GM12891 (cell line): ENCODE measurements at regions not wholly inside any gene's neighbourhood (a gene's known extent, or its start where the extent isn't known, plus 50 kb on each side); places are given as distances from the start of the nearest gene placed in this dataset.

ENCODE experiments used
- POLR2AphosphoS5 ChIP-seq: IDR thresholded peaks from 2 replicates; pipeline ENCODE4 v1.6.1; 2011; ENCODE audit warnings: low read depth, low read length, control low read depth
- TAF1 ChIP-seq: IDR thresholded peaks from 2 replicates; pipeline ENCODE4 v1.6.1; 2011; ENCODE audit warnings: low read depth, low read length, control low read depth

DNA sequence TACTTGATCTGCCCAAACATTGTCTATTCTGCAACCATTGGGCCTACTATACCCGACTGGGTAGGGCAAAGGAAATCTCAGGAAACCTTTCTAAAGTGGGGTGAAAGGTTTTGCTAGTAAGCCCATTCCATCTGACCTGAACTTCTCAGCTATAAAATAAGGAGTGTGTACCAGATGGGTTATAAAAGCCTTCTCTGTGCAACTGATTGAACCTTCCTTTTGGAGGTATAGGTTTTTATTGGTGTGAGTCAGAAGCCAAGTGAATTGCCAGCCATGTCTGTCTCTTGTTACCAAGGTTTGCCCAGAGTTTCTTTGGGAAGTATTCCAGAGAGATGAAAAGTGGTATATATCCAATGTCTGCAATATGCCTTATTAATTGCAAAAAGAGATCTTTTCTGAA is 1271.0 kb upstream of the WWC1 start:
- no peak for TF ChIP-seq POLR2AphosphoS5
- no peak for TF ChIP-seq TAF1
